ENCODE measurements at regions not wholly inside any gene's neighbourhood (a gene's known extent, or its start where the extent isn't known, plus 50 kb on each side); places are given as distances from the start of the nearest gene placed in this dataset.

DNA sequence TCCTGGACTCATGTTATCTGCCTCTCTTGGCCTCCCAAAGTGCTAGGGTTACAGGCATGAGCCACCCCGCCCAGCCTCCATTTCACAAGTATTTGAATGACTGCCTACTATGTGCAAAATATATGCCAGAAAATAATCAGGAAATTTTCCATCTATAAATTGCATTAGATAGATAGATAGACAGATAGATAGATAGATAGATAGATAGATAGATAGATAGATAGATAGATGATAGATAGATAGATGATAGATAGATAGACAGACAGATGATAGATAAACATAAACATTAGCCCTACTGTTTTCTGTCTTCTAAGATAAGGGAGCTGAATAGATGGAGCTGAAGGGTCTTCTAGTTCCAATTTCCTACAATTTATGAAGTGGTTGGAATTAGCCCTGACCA, 87.4 kb upstream of the TRIM2 start:
- Mint-ChIP-seq H3K4me3 (no peak overlapping the region), H3K27me3 (no peaks in the 10 kb centered on the region), H3K4me1 (peaks cover 2% of the 10 kb centered on the region), H3K36me3 (ENCODE audit: low read depth) (no peaks in the 10 kb centered on the region), H3K27ac (no peak overlapping the region), H3K9me3 (ENCODE audit: low read depth) (no peaks in the 10 kb centered on the region)
- ChIA-PET CTCF (interaction anchor here (0.7 to 10.2 kb wide), 3 partner anchors 11 to 34 kb away, joined by 3 to 108 read pairs (median 8); no protein-coding TSS in a partner anchor), POLR2A (interaction anchor here (1.3 kb wide), 1 partner anchor 31 kb away, joined by 4 read pairs; no protein-coding TSS in a partner anchor)
- ATAC-seq (no peak), DNase-seq (no peak)
- intact Hi-C loops (cut with DNase I, micrococcal nuclease), result loop anchor here in 1 of 2 experiments (5.0 to 10.0 kb wide), 3 partner anchors 420 to 632 kb away; partner anchors contain the start of gene FBXW7

DNA sequence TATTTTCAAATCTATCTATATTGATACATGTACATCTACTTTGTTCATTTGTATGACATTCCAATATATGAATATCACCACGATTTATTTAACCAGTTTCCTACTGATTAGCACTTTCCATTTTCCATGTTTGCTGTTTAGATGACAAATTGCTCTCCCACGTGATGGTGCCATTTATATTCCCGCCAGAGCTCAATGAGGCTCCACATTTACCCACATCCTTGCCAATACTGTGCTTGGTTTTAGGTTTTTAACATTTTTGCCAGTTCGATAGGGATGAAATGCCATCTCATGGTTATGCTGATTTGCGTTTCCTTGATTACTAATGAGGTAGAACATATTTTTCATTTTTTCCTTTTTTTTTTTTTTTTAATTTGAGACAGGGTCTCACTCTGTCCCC, 86.7 kb upstream of the TRIM2 start:
- intact Hi-C loops (cut with DNase I, micrococcal nuclease), result loop anchor here in 1 of 2 experiments (5.0 to 10.0 kb wide), 3 partner anchors 420 to 633 kb away; partner anchors contain the start of gene FBXW7
- no peak for ATAC-seq
- POLR2A ChIA-PET, result no interaction called here

DNA sequence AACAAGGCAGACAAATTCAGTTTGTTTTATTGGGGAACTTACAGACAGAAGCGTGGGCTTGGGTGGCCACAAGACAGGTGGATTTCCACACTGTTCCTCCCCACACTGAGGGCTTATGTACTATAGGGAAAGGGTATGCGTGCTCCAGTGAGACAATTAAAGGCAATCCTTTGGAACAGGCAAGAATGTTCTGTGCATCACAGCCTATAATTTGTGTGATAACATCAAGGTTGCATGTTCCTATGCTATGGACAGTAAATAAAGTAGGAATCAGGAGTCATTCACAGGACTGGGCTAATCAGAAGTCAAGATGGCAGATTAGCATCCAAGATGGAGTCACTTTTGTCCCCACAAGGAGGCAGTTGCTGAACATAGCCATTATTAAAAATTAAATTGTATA, 84.6 kb upstream of the TRIM2 start:
- intact Hi-C loops (cut with DNase I, micrococcal nuclease), result loop anchor here in 1 of 2 experiments (5.0 to 10.0 kb wide), 3 partner anchors 422 to 635 kb away; partner anchors contain the start of gene FBXW7
- Mint-ChIP-seq H3K36me3 (ENCODE audit: low read depth) (no peaks in the 10 kb centered on the region), H3K27me3 (no peaks in the 10 kb centered on the region), H3K9me3 (ENCODE audit: low read depth) (no peaks in the 10 kb centered on the region), H3K4me1 (peaks cover 10% of the 10 kb centered on the region), H3K27ac (no peak overlapping the region), H3K4me3 (no peak overlapping the region)
- ChIA-PET CTCF (interaction anchor here (0.6 to 10.2 kb wide), 4 partner anchors 8 to 531 kb away, joined by 4 to 108 read pairs (median 8); no protein-coding TSS in a partner anchor), POLR2A (interaction anchor here (0.8 kb wide), 1 partner anchor 278 kb away, joined by 3 read pairs; no protein-coding TSS in a partner anchor)
- ATAC-seq, result no peak
- DNase-seq, result no peak

More for the DNA sequence above, 86.7 kb upstream of the TRIM2 start:
- Mint-ChIP-seq H3K36me3 (ENCODE audit: low read depth) (no peaks in the 10 kb centered on the region), H3K27me3 (no peaks in the 10 kb centered on the region), H3K27ac (no peak overlapping the region), H3K4me1 (peaks cover 3% of the 10 kb centered on the region), H3K4me3 (no peak overlapping the region), H3K9me3 (ENCODE audit: low read depth) (no peaks in the 10 kb centered on the region)
- no peak for DNase-seq
- CTCF ChIA-PET, result interaction anchor here (0.7 to 10.2 kb wide), 4 partner anchors 10 to 35 kb away, joined by 3 to 108 read pairs (median 6); no protein-coding TSS in a partner anchor

DNA sequence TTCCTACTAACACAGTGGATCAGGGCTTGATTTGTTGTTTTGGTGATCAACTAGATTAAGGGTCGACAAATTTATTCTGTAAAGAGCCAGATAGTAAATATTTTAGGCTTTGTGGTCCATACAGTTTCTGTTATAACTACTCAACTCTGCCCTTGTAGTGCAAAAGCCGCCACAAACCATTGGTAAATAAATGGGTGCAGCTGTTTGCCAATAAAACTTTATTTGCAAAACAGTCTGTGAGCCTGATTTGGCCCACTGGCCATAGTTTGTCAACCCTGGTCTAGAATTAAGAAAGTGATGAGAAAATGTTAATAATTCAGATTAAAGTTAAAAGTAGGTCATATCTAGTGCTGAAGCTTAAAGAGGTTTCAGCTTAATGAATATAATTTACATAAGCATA, 84.0 kb upstream of the TRIM2 start:
- no peak overlapping the region for H3K4me3 Mint-ChIP-seq
- ChIA-PET CTCF (interaction anchor here (0.7 to 1.1 kb wide), 4 partner anchors 12 to 515 kb away, joined by 3 to 5 read pairs (median 4); no protein-coding TSS in a partner anchor), POLR2A (no interaction called here)
- no peaks in the 10 kb centered on the region for H3K27me3 Mint-ChIP-seq
- H3K4me1 Mint-ChIP-seq, result peaks cover 10% of the 10 kb centered on the region
- intact Hi-C loops (cut with DNase I, micrococcal nuclease), result no loop called here
- DNase-seq (no peak), ATAC-seq (no peak)
- no peaks in the 10 kb centered on the region for H3K9me3 Mint-ChIP-seq (ENCODE audit: low read depth)
- no peak overlapping the region for H3K27ac Mint-ChIP-seq
- H3K36me3 Mint-ChIP-seq (ENCODE audit: low read depth), result no peaks in the 10 kb centered on the region

DNA sequence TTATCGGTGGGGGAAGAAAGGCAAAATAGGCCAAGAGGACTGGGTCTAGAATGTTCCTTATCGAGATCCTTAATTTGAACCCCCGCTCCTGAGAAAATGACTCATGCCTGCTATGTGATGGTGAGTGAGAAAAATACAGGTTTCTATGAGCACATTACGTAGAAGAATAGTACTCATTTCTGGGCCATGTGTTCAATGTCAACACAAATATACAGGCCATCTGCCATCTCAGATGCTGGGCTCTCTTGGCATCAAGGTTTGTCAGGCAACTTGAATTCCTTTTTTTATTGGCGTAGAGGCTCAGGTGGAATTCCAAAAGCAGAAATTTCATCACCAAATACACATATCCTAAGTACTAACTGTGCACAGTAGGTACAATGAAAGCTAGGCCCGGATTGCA, 81.4 kb upstream of the TRIM2 start:
- Mint-ChIP-seq H3K4me3 (no peak overlapping the region), H3K27ac (peak overlapping the region; percentile 32), H3K9me3 (ENCODE audit: low read depth) (no peaks in the 10 kb centered on the region), H3K36me3 (ENCODE audit: low read depth) (no peaks in the 10 kb centered on the region), H3K27me3 (no peaks in the 10 kb centered on the region), H3K4me1 (peaks cover 13% of the 10 kb centered on the region)
- ChIA-PET POLR2A (no interaction called here), CTCF (interaction anchor here (0.6 to 1.3 kb wide), 2 partner anchors 33 to 39 kb away, joined by 3 to 6 read pairs; no protein-coding TSS in a partner anchor)
- intact Hi-C loops (cut with DNase I, micrococcal nuclease), result no loop called here
- DNase-seq (no peak), ATAC-seq (peak; percentile 42)

DNA sequence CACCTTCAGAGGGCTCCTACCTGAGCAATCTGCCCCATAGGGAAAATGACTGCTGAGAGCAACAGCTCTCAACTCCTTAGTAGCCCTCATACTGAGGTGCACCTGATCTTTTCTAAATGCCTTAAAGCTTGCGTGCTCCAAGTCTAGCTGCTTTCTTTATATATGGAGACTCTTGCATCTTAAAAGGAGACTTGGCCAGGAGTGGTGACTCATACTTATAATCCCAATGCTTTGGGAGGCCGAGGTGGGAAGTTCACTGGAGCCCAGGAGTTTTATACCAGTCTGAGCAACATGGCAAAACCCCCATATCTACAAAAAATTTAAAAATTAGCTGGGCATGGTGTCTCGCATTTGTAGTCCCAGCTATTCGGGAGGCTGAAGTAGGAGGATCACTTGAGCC, 78.1 kb upstream of the TRIM2 start:
- no peaks in the 10 kb centered on the region for H3K27me3 Mint-ChIP-seq
- no peaks in the 10 kb centered on the region for H3K36me3 Mint-ChIP-seq (ENCODE audit: low read depth)
- ATAC-seq (no peak), DNase-seq (no peak)
- intact Hi-C loops (cut with DNase I, micrococcal nuclease), result loop anchor here (5.0 kb wide), 1 partner anchor 189 kb away; the partner anchor contains the start of gene FHDC1 (in 2 of the 2)
- H3K27ac Mint-ChIP-seq, result no peak overlapping the region
- ChIA-PET POLR2A (interaction anchor here (1.7 kb wide), 1 partner anchor 11 kb away, joined by 8 read pairs; no protein-coding TSS in a partner anchor), CTCF (interaction anchor here (0.7 to 6.4 kb wide), 19 partner anchors 12 to 625 kb away, joined by 3 to 345 read pairs (median 6); partner anchors contain the start of gene FHDC1)
- no peak overlapping the region for H3K4me3 Mint-ChIP-seq
- peaks cover 11% of the 10 kb centered on the region for H3K4me1 Mint-ChIP-seq
- no peaks in the 10 kb centered on the region for H3K9me3 Mint-ChIP-seq (ENCODE audit: low read depth)

DNA sequence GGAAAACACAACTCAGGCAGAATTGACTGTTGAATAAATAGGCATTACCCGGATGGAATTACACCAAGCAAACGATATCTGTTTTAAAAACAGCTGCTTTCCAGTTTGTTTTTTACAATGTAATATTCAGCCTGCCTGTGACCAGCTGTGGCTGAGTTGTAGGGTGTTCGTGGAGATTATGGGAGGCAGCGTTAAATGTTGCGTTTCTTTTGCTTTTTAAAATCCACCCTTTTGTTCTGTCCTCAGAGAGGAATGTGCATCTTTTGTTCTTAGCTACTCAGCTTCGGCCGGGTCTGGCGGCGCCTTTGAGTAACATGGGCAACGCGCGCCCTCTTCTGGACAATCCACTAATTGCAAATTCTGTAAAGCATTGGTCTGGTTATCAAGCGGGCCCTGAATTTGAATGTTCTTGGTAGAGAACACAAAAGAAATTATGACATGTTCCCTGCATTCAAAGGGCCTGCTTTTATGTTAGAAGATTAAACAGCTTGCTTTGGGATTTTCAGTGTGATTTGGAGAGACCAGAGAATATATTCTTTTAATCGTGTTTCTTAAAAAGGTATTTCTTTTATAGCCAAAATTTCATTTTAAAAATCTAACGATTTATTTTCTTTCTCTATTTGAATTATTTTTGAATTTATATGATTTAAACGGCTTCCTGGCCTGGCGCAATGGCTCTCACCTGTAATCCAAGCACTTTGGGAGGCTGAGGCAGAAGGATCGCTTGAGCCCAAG, 76.3 kb upstream of the TRIM2 start:
- Mint-ChIP-seq H3K9me3 (ENCODE audit: low read depth) (no peaks in the 10 kb centered on the region), H3K4me1 (peaks cover 7% of the 10 kb centered on the region), H3K27ac (no peak overlapping the region), H3K36me3 (ENCODE audit: low read depth) (no peaks in the 10 kb centered on the region), H3K4me3 (no peak overlapping the region), H3K27me3 (no peaks in the 10 kb centered on the region)
- ChIA-PET CTCF (interaction anchor here (0.6 to 6.4 kb wide), 46 partner anchors 8 to 525 kb away, joined by 3 to 345 read pairs (median 4); partner anchors contain the start of gene FHDC1), POLR2A (interaction anchor here (1.0 to 1.7 kb wide), 3 partner anchors 13 to 44 kb away, joined by 4 to 8 read pairs (median 5); no protein-coding TSS in a partner anchor)
- peak; percentile 86 for ATAC-seq
- peak; percentile 91 for DNase-seq
- intact Hi-C loops (cut with DNase I, micrococcal nuclease), result loop anchor here (1.0 to 5.0 kb wide), 4 partner anchors 45 to 720 kb away; partner anchors contain the start of gene FHDC1 (in 2 of the 2)

DNA sequence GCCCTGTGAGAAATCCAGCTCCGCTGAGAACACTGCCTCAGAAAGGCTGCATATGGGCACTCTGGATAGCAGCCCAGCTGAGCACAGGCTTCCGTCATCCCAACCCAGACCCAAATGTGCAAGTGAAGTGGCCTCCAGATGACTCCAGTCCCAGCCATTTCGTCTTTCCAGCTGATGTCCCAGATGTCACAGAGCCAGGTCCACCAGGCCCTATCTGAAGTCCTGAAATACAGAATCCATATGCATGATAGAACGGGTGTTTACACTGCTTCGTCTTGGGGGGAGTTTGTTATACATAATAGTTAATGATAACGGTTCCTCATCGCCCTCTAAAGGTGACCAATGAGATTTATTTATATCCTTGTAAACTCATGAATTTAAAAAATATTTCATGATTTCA, 72.6 kb upstream of the TRIM2 start:
- ChIA-PET POLR2A (no interaction called here), CTCF (interaction anchor here (1.2 to 4.0 kb wide), 2 partner anchors 47 to 50 kb away, joined by 3 to 19 read pairs; no protein-coding TSS in a partner anchor)
- DNase-seq, result no peak
- no peaks in the 10 kb centered on the region for H3K27me3 Mint-ChIP-seq
- intact Hi-C loops (cut with DNase I, micrococcal nuclease), result no loop called here
- no peak for ATAC-seq
- no peak overlapping the region for H3K27ac Mint-ChIP-seq
- H3K4me3 Mint-ChIP-seq, result no peak overlapping the region
- no peaks in the 10 kb centered on the region for H3K9me3 Mint-ChIP-seq (ENCODE audit: low read depth)
- H3K36me3 Mint-ChIP-seq (ENCODE audit: low read depth), result no peaks in the 10 kb centered on the region
- peaks cover 18% of the 10 kb centered on the region for H3K4me1 Mint-ChIP-seq

DNA sequence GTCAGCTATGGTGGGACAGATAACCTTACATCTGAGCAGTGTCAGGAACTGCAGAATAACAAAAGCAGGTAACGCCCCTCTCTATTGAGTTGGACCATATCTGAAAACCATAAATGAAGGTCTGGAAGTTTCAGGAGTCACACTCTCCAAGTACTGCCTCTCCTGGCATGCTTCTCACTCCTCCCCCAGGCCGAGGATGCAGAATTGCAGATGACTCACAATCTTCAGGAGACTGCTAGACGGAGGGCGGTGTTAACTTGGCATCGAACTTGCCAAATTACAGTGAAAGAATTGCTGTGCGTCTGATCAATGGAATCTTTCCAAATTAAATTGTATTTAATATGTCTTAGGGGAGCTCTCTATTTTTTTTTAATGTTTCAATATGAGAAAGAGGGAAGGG, 67.1 kb upstream of the TRIM2 start:
- no peak overlapping the region for H3K27ac Mint-ChIP-seq
- H3K27me3 Mint-ChIP-seq, result peaks cover under 1% of the 10 kb centered on the region
- no peaks in the 10 kb centered on the region for H3K9me3 Mint-ChIP-seq (ENCODE audit: low read depth)
- H3K36me3 Mint-ChIP-seq (ENCODE audit: low read depth), result no peaks in the 10 kb centered on the region
- POLR2A ChIA-PET, result no interaction called here
- H3K4me1 Mint-ChIP-seq, result peaks cover 14% of the 10 kb centered on the region
- ATAC-seq (no peak), DNase-seq (no peak)
- intact Hi-C loops (cut with DNase I, micrococcal nuclease), result no loop called here
- H3K4me3 Mint-ChIP-seq, result no peak overlapping the region
- CTCF ChIA-PET, result interaction anchor here (1.1 to 1.6 kb wide), 3 partner anchors 9 to 54 kb away, joined by 3 to 8 read pairs (median 7); no protein-coding TSS in a partner anchor

DNA sequence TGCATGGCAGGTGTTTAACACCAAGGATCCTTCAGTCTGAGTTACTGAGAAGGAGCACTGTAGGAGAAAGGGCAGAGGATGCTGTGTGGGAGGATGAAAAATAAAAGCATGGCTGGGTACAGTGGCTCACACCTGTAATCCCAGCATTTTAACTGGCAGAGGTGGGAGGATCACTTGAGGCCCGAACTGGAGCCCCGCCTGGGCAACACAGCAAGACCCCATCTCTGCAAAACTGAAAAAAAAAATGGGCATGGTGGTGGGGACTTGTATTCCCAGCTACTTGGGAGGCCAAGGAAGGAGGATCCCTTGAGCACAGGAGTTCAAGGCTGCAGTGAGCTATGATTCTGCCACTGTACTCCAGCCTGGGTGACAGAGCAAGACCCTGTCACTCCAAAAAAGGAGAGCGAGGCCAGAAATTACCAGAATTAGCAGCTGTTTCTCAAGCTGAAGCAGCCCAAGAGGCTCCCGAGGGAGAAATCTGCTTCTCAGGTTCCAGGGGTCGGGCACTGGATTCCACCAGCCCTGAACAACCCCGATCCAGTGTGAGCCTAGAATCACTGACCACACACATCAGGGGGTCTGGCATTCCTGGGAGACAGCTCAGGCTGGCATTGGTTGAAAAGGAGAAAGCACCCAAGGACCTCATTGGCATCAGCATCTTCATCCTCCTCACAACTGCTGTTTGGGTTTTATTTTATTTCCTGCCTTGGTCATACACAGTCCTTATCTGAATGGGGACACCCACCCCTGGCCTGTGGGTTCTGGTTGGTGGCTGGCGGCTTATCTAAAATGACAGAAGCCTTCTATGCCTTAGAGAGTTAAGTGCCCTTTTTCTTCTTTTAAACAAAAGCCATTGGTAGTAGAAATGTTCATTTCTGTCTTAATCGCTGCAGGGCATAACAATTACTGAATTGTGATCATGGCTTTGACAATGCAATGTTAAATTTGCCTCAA, 66.3 kb upstream of the TRIM2 start:
- DNase-seq, result no peak
- H3K9me3 Mint-ChIP-seq (ENCODE audit: low read depth), result no peaks in the 10 kb centered on the region
- ATAC-seq, result no peak
- peaks cover 3% of the 10 kb centered on the region for H3K27me3 Mint-ChIP-seq
- H3K4me1 Mint-ChIP-seq, result peaks cover 14% of the 10 kb centered on the region
- no peaks in the 10 kb centered on the region for H3K36me3 Mint-ChIP-seq (ENCODE audit: low read depth)
- ChIA-PET POLR2A (no interaction called here), CTCF (interaction anchor here (0.6 to 1.1 kb wide), 2 partner anchors 14 to 165 kb away, joined by 3 to 4 read pairs; no protein-coding TSS in a partner anchor)
- intact Hi-C loops (cut with DNase I, micrococcal nuclease), result no loop called here
- no peak overlapping the region for H3K4me3 Mint-ChIP-seq
- H3K27ac Mint-ChIP-seq, result no peak overlapping the region

DNA sequence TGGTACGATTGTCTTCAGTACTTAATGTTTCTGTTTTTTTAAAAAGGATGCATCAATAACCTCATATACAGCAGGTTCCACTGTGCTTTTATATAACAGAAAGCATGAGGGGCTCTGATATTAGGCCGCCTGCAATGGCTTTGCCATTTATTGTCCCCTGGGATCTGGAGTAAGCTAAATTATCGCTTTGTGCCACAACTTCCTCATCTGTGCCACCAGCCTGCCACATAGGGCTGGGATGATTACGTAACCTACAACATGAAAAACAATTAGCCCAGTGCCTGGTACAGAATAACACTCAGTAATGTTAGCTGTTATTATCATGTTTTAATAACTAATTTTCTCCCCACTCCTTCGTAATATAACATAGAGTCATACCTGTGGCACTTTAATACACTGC, 65.5 kb upstream of the TRIM2 start:
- ChIA-PET POLR2A (no interaction called here), CTCF (no interaction called here)
- Mint-ChIP-seq H3K4me3 (no peak overlapping the region), H3K27me3 (peaks cover 3% of the 10 kb centered on the region), H3K4me1 (peaks cover 18% of the 10 kb centered on the region), H3K9me3 (ENCODE audit: low read depth) (no peaks in the 10 kb centered on the region), H3K27ac (no peak overlapping the region), H3K36me3 (ENCODE audit: low read depth) (no peaks in the 10 kb centered on the region)
- DNase-seq (no peak), ATAC-seq (no peak)
- intact Hi-C loops (cut with DNase I, micrococcal nuclease), result no loop called here
